ENCODE measurements at regions not wholly inside any gene's neighbourhood (a gene's known extent, or its start where the extent isn't known, plus 50 kb on each side); places are given as distances from the start of the nearest gene placed in this dataset.

DNA sequence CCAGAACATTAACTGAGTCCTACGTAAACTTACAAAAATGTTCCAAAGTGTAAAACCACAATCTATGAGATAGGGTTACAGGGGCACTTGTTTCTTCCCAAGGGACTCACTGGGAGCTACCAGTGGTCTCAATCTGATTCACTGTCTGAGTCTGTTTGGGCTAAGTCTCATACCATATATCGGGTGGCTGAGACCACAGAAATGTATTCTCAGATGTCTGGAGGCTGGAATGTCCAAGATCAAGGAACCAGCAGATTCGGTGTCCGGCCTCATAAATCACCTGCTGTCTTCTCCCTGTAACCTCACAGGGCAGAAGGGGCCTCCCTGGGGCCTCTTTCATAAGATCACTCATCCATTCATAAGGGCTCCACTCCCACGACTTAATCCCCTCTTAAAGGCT lies 616.3 kb upstream of the TMEM132C start:
- Histone ChIP-seq H3K4me3 (no peak overlapping the region), H3K27ac (no peak overlapping the region), H3K4me1 (no peaks in the 10 kb centered on the region), H3K9me3 (no peaks in the 10 kb centered on the region), H3K27me3 (no peaks in the 10 kb centered on the region), H3K36me3 (no peaks in the 10 kb centered on the region)
- ATAC-seq (no peak), DNase-seq (no peak)
- in situ Hi-C loops (cut with MboI; ENCODE audit: low sequenced_read_pairs in 4 of 4) (no loop called here), intact Hi-C loops (cut with DNase I; ENCODE audit: low total_unique reads) (no loop called here)
- TF ChIP-seq POLR2A (IDR thresholded peaks at IDR 0.05) = no peak
- TF ChIP-seq, protein P1, sequence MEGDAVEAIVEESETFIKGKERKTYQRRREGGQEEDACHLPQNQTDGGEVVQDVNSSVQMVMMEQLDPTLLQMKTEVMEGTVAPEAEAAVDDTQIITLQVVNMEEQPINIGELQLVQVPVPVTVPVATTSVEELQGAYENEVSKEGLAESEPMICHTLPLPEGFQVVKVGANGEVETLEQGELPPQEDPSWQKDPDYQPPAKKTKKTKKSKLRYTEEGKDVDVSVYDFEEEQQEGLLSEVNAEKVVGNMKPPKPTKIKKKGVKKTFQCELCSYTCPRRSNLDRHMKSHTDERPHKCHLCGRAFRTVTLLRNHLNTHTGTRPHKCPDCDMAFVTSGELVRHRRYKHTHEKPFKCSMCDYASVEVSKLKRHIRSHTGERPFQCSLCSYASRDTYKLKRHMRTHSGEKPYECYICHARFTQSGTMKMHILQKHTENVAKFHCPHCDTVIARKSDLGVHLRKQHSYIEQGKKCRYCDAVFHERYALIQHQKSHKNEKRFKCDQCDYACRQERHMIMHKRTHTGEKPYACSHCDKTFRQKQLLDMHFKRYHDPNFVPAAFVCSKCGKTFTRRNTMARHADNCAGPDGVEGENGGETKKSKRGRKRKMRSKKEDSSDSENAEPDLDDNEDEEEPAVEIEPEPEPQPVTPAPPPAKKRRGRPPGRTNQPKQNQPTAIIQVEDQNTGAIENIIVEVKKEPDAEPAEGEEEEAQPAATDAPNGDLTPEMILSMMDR (IDR thresholded peaks at IDR 0.05 in 4 of 5, conservative IDR thresholded peaks at IDR 0.05 in 1 of 5) = no peak

DNA sequence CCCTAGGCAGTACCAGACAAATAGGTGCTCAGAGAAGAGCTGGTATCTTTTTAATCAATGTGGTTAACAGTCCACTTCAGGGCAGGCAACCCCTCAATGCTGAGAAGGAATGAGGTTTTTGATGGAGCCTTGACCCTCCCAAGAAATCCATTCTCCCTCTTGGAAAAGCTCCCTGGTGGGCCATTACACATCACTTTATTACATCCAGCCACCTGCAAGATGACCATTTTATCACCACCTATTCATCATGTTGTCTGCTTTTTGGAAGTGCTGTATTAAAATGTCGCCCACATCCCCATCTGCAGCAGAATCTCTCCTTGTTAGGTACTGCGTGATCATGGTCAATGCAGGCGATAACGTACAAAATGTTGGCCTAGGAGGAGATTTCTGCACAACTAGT lies 614.7 kb upstream of the TMEM132C start:
- intact Hi-C loops (cut with DNase I; ENCODE audit: low total_unique reads) = no loop called here
- H3K9me3 ChIP-seq = no peaks in the 10 kb centered on the region
- no peaks in the 10 kb centered on the region for H3K4me1 ChIP-seq
- no peak overlapping the region for H3K27ac ChIP-seq
- DNase-seq = no peak
- no peak overlapping the region for H3K4me3 ChIP-seq
- in situ Hi-C loops (cut with MboI; ENCODE audit: low sequenced_read_pairs in 4 of 4) = no loop called here
- TF ChIP-seq POLR2A (IDR thresholded peaks at IDR 0.05) = no peak
- no peak for ATAC-seq
- no peaks in the 10 kb centered on the region for H3K27me3 ChIP-seq
- no peaks in the 10 kb centered on the region for H3K36me3 ChIP-seq

DNA sequence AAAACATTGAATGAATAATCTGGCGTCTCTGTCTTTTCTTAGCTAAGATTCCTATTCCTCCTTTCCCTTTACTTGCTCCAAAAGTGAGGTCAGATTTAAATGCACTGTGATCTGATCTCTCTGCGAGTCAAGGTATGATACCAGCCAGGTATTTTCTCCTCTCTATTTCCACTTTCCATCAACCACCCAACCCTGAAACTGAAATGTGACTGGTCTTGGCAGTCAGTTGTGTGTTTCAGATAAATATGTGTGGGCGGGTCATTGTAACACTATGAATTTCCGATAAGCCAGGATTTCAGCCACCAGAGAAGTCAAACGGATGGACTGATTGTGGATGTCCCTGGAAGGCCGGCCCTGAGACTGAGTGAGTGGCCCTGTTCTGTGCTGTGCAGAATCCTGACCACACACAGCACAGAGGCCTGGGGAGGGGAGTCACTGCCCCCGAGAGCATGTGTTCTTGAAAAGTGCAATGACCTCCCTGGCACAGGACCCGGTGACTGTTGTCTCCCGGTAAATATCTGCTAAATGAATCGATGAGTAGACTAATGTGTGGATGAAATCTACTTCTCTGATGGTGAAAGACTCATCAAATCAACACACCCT lies 612.5 kb upstream of the TMEM132C start:
- no peak for TF ChIP-seq POLR2A (IDR thresholded peaks at IDR 0.05)
- TF ChIP-seq, protein P1 (IDR thresholded peaks at IDR 0.05 in 4 of 5, conservative IDR thresholded peaks at IDR 0.05 in 1 of 5) = no peak
- no peak for ATAC-seq
- in situ Hi-C loops (cut with MboI; ENCODE audit: low sequenced_read_pairs in 4 of 4) (no loop called here), intact Hi-C loops (cut with DNase I; ENCODE audit: low total_unique reads) (no loop called here)
- DNase-seq = no peak
- H3K27me3 ChIP-seq = no peaks in the 10 kb centered on the region
- no peaks in the 10 kb centered on the region for H3K36me3 ChIP-seq
- no peak overlapping the region for H3K4me3 ChIP-seq
- H3K27ac ChIP-seq = no peak overlapping the region
- no peaks in the 10 kb centered on the region for H3K4me1 ChIP-seq
- H3K9me3 ChIP-seq = no peaks in the 10 kb centered on the region

DNA sequence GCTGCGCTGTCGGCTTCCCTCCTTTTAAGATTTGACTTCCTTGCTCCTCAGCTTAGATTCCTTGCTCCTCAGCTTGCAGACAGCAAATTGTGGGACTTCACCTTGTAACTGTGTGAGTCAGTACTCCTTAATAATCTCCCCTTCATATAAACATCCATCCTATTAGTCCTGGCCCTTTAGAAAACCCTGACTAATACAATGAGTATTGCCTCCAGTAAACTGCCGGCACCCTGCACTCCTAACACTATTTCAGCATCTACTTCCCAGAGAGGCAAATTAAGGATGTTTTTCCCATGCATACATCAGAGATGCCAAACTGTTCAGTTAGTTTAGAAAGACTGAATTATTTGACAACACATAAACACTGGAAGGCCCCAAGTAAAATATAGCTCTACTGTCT lies 611.3 kb upstream of the TMEM132C start:
- Histone ChIP-seq H3K4me1 (no peaks in the 10 kb centered on the region), H3K9me3 (no peaks in the 10 kb centered on the region), H3K27me3 (no peaks in the 10 kb centered on the region), H3K36me3 (no peaks in the 10 kb centered on the region), H3K27ac (no peak overlapping the region), H3K4me3 (no peak overlapping the region)
- DNase-seq (no peak), ATAC-seq (no peak)
- in situ Hi-C loops (cut with MboI; ENCODE audit: low sequenced_read_pairs in 4 of 4) = no loop called here
- TF ChIP-seq, protein P1 (IDR thresholded peaks at IDR 0.05 in 4 of 5, conservative IDR thresholded peaks at IDR 0.05 in 1 of 5) = no peak
- TF ChIP-seq POLR2A (IDR thresholded peaks at IDR 0.05) = no peak
- intact Hi-C loops (cut with DNase I; ENCODE audit: low total_unique reads) = no loop called here

DNA sequence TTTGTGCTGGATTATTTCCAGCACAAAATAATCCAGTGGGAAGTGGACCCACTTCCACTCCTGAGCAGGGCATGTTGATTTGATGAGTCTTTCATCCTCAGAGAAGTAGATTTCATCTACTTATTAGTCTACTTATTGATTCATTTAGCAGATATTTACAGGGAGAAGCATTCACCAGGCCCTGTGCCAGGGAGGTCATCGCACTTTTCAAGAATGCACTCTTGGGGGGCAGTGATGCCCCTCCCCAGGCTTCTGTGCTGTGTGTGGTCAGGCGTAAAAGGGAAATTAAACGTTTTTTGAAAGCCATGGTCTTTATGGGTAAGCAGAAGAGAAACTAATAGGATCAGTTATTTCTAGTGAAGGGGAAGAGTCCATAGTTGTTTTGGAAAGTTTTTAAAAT lies 610.7 kb upstream of the TMEM132C start:
- in situ Hi-C loops (cut with MboI; ENCODE audit: low sequenced_read_pairs in 4 of 4) (no loop called here), intact Hi-C loops (cut with DNase I; ENCODE audit: low total_unique reads) (no loop called here)
- Histone ChIP-seq H3K27ac (no peak overlapping the region), H3K27me3 (no peaks in the 10 kb centered on the region), H3K4me1 (no peaks in the 10 kb centered on the region), H3K9me3 (no peaks in the 10 kb centered on the region), H3K36me3 (no peaks in the 10 kb centered on the region), H3K4me3 (no peak overlapping the region)
- no peak for ATAC-seq
- no peak for DNase-seq
- TF ChIP-seq, protein P1 (IDR thresholded peaks at IDR 0.05 in 4 of 5, conservative IDR thresholded peaks at IDR 0.05 in 1 of 5) = no peak
- no peak for TF ChIP-seq POLR2A (IDR thresholded peaks at IDR 0.05)

Measured in gastrocnemius medialis (tissue), 4 donors.